PC-3 (cell line): ENCODE measurements at regions not wholly inside any gene's neighbourhood (a gene's known extent, or its start where the extent isn't known, plus 50 kb on each side); places are given as distances from the start of the nearest gene placed in this dataset.

Experiments used
- CTCF ChIP-seq: fragments of 300-600 bp; sonication (generic); conservative IDR thresholded peaks from 2 replicates; pipeline ENCODE4 v1.5.1; 2017; ENCODE audit warnings: antibody characterized with exemption, low read depth, mild to moderate bottlenecking, low read length
- EZH2phosphoT487 ChIP-seq: fragments of 300-600 bp; sonication (generic); IDR thresholded peaks from 2 replicates; pipeline ENCODE4 v1.6.1; 2018; ENCODE audit warnings: mild to moderate bottlenecking, antibody characterized with exemption, low read length, borderline replicate concordance

GRCh38 chr11:70790671-70791300, 392.5 kb downstream of the CTTN start:
- TF ChIP-seq CTCF = peak; percentile 51
- no peak for TF ChIP-seq EZH2phosphoT487
